Neutrophil (primary cell): ENCODE measurements at regions not wholly inside any gene's neighbourhood (a gene's known extent, or its start where the extent isn't known, plus 50 kb on each side); places are given as distances from the start of the nearest gene placed in this dataset.

Experiments
- H3K27ac ChIP-seq: fragments of 200-600 bp; sonication (generic); 2 replicates; pipeline ENCODE4 v1.5.1; 2016; ENCODE audit warnings: mild to moderate bottlenecking, moderate library complexity
- H3K27me3 ChIP-seq: fragments of 200-600 bp; sonication (generic); 2 replicates; pipeline ENCODE4 v1.6.0; 2016; ENCODE audit warnings: mild to moderate bottlenecking
- H3K36me3 ChIP-seq: fragments of 200-600 bp; sonication (generic); 2 replicates; pipeline ENCODE4 v1.5.1; 2017
- H3K4me1 ChIP-seq, 2 experiments: fragments of 200-600 bp in 1 of 2; sonication (generic) in 1 of 2; 1 replicate in 1 of 2; 2 replicates in 1 of 2; pipeline versions ENCODE4 v1.5.1 to v1.6.1; 2013 to 2016; ENCODE audit warnings: low read depth in 1 of 2, low read length in 1 of 2, mild to moderate bottlenecking in 1 of 2, moderate library complexity in 1 of 2; ENCODE audit not compliant: control insufficient read depth in 1 of 2, insufficient read depth in 1 of 2
- H3K4me3 ChIP-seq, 2 experiments: fragments of 200-600 bp in 1 of 2; sonication (generic) in 1 of 2; 1 replicate in 1 of 2; 2 replicates in 1 of 2; pipeline ENCODE4 v1.5.1; 2013 to 2016; ENCODE audit warnings: low read depth in 1 of 2, low read length in 1 of 2, mild to moderate bottlenecking in 1 of 2, moderate library complexity in 1 of 2
- H3K9me3 ChIP-seq: fragments of 200-600 bp; sonication (generic); 2 replicates; pipeline ENCODE4 v1.5.1; 2016
- CTCF ChIP-seq: fragments of 200-600 bp; sonication (generic); IDR thresholded peaks from 2 replicates; pipeline ENCODE4 v1.5.1; 2016; ENCODE audit warnings: antibody characterized with exemption

GRCh38 chr1:55348356-55348755, 133.2 kb upstream of the USP24 start:
- Histone ChIP-seq H3K4me1 (no peaks in the 10 kb centered on the region), H3K36me3 (no peaks in the 10 kb centered on the region)
- no peak for TF ChIP-seq CTCF

GRCh38 chr1:55347866-55348265, 132.7 kb upstream of the USP24 start:
- no peaks in the 10 kb centered on the region for H3K27me3 ChIP-seq
- no peak overlapping the region for H3K27ac ChIP-seq
- no peak for TF ChIP-seq CTCF
- H3K4me1 ChIP-seq, result no peaks in the 10 kb centered on the region
- no peaks in the 10 kb centered on the region for H3K9me3 ChIP-seq
- no peaks in the 10 kb centered on the region for H3K36me3 ChIP-seq
- no peak overlapping the region for H3K4me3 ChIP-seq

More at GRCh38 chr1:55348356-55348755, 133.2 kb upstream of the USP24 start:
- no peak overlapping the region for H3K4me3 ChIP-seq
- H3K27me3 ChIP-seq, result no peaks in the 10 kb centered on the region
- H3K9me3 ChIP-seq, result no peaks in the 10 kb centered on the region
- H3K27ac ChIP-seq, result no peak overlapping the region

GRCh38 chr1:55347041-55347440, 131.9 kb upstream of the USP24 start:
- Histone ChIP-seq H3K4me1 (no peaks in the 10 kb centered on the region), H3K9me3 (no peaks in the 10 kb centered on the region), H3K27ac (no peak overlapping the region), H3K36me3 (no peaks in the 10 kb centered on the region), H3K27me3 (no peaks in the 10 kb centered on the region), H3K4me3 (no peak overlapping the region)
- TF ChIP-seq CTCF, result no peak

GRCh38 chr1:55346586-55346985, 131.4 kb upstream of the USP24 start:
- no peaks in the 10 kb centered on the region for H3K27me3 ChIP-seq
- H3K4me1 ChIP-seq, result no peaks in the 10 kb centered on the region
- TF ChIP-seq CTCF, result no peak
- H3K4me3 ChIP-seq, result no peak overlapping the region
- no peaks in the 10 kb centered on the region for H3K36me3 ChIP-seq
- H3K9me3 ChIP-seq, result no peaks in the 10 kb centered on the region
- H3K27ac ChIP-seq, result no peak overlapping the region

- no peak overlapping the region for H3K4me3 ChIP-seq
- no peaks in the 10 kb centered on the region for H3K27me3 ChIP-seq
- H3K27ac ChIP-seq, result no peak overlapping the region
- no peaks in the 10 kb centered on the region for H3K4me1 ChIP-seq
- no peak for TF ChIP-seq CTCF
- no peaks in the 10 kb centered on the region for H3K9me3 ChIP-seq
- no peaks in the 10 kb centered on the region for H3K36me3 ChIP-seq
Measured at GRCh38 chr1:55339681-55340080, 124.5 kb upstream of the USP24 start.

- Histone ChIP-seq H3K4me1 (no peaks in the 10 kb centered on the region), H3K4me3 (no peak overlapping the region), H3K27me3 (no peaks in the 10 kb centered on the region), H3K27ac (no peak overlapping the region), H3K9me3 (no peaks in the 10 kb centered on the region), H3K36me3 (no peaks in the 10 kb centered on the region)
- no peak for TF ChIP-seq CTCF
Measured at GRCh38 chr1:55338448-55338820, 123.3 kb upstream of the USP24 start.
